Activated naive CD4-positive, alpha-beta T cell treated with anti-CD3 and anti-CD28 coated beads, Interleukin-2, amount 50 U/mL, for 24 hours (primary cell): ENCODE measurements at regions not wholly inside any gene's neighbourhood (a gene's known extent, or its start where the extent isn't known, plus 50 kb on each side); places are given as distances from the start of the nearest gene placed in this dataset.
"Not testable (repeated sequence)": the region's sequence is repeated elsewhere in the genome, so short reads cannot be mapped to it uniquely, and the experiment has no call there.

Source experiments
- H3K27ac Mint-ChIP-seq: one replicate; pipeline ENCODE4 v1.8.0; 2021; ENCODE audit warnings: mild to moderate bottlenecking, mixed read lengths
- H3K27me3 Mint-ChIP-seq: one replicate; pipeline ENCODE4 v1.8.0; 2021; ENCODE audit warnings: mixed read lengths
- H3K36me3 Mint-ChIP-seq: one replicate; pipeline ENCODE4 v1.8.0; 2021; ENCODE audit warnings: mixed read lengths
- H3K4me1 Mint-ChIP-seq: one replicate; pipeline ENCODE4 v1.8.0; 2021; ENCODE audit warnings: mixed read lengths
- H3K4me3 Mint-ChIP-seq: one replicate; pipeline ENCODE4 v1.8.0; 2021; ENCODE audit warnings: mild to moderate bottlenecking, mixed read lengths
- H3K9me3 Mint-ChIP-seq: one replicate; pipeline ENCODE4 v1.8.0; 2021; ENCODE audit warnings: mixed read lengths

DNA sequence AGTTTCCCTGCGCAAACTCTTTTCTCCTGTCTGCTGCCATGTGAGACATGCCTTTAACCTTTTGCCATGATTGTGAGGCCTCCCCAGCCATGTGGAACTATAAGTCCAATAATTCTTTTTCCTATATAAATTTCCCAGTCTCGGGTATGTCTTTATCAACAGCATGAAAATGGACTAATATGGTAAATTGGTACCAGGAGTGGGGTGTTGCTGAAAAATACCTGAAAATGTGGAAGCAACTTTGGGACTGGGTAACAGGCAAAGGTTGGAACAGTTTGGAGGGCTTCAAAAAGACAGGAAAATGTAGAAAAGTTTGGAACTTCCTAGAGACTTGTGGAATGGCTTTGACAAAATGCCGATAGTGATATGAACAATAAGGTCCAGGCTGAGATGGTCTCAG lies 578.9 kb upstream of the CYLC2 start:
- not testable (repeated sequence) for H3K9me3 Mint-ChIP-seq, H3K27me3 Mint-ChIP-seq, H3K4me1 Mint-ChIP-seq, H3K4me3 Mint-ChIP-seq, H3K27ac Mint-ChIP-seq, H3K36me3 Mint-ChIP-seq

DNA sequence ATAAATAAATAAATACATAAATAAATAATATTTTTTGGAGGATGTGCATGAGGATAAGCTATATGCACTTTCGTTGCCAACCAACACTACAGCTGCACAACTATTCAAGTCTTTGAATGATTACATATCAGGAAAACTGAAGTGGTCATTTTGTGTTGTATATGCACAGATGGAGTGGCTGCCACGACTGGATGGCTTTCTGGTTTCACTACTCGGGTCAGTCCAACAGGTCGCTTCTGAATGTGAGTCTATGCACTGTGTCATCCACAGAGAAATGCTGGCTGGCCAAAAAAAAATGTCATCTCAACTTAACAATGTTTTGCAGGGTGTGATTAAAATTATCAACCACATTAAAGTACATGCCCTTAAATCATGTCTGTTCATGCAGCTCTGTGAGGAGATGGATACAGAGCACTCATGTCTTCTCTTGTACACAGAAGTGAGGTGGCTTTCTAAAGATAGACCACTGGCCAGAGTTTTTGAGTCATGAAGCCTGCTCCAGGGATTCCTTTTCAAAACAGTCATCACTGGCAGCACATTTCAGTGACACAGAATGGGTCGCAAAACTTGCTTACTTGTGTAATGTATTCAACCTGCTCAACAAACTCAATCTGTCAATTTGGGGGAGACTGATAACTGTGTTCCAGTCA lies 589.8 kb upstream of the CYLC2 start:
- no peaks in the 10 kb centered on the region for H3K36me3 Mint-ChIP-seq
- H3K4me1 Mint-ChIP-seq = no peaks in the 10 kb centered on the region
- H3K27me3 Mint-ChIP-seq = no peaks in the 10 kb centered on the region
- no peaks in the 10 kb centered on the region for H3K9me3 Mint-ChIP-seq
- H3K27ac Mint-ChIP-seq = no peak overlapping the region
- H3K4me3 Mint-ChIP-seq = no peak overlapping the region

DNA sequence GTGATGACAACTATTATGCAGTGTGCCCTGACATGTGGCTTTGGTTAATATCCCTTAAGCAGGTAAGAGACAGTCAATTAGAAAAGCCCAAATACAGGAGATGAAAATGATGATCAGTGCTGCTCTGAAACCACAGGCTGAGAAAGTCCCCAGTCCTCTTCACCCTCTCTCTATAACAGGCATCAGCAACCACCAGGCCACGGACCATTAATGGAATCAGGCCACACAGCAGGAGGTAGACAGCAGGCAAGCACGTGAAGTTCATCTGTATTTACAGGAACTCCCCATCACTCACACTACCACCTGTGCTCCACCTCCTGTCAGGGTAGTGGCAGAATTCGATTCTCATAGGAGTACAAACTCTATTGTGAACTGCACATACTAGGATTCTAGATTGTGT lies 591.6 kb upstream of the CYLC2 start:
- Mint-ChIP-seq H3K27me3 (no peaks in the 10 kb centered on the region), H3K27ac (no peak overlapping the region), H3K9me3 (no peaks in the 10 kb centered on the region), H3K36me3 (no peaks in the 10 kb centered on the region), H3K4me3 (no peak overlapping the region), H3K4me1 (no peaks in the 10 kb centered on the region)

DNA sequence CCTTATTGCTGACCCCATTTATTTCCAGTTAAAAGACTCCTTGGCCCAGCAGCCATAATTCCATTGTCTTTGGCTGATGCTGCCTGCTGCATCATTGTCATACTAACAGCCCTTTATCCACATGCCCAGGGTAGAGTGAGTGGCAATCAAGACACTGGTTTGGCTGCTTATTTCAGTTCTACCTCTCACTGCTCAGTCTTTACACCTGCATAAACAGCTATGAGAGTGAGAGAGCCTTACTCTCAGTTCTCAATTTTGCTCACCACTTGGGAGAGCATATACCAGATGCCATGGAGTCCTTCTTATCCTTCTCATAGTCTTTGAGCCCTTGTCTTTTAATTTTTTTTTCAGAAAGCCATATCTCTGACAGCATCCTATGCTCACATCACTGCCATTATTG lies 596.9 kb upstream of the CYLC2 start:
- no peak overlapping the region for H3K4me3 Mint-ChIP-seq
- H3K27me3 Mint-ChIP-seq = no peaks in the 10 kb centered on the region
- no peak overlapping the region for H3K27ac Mint-ChIP-seq
- no peaks in the 10 kb centered on the region for H3K36me3 Mint-ChIP-seq
- H3K4me1 Mint-ChIP-seq = no peaks in the 10 kb centered on the region
- H3K9me3 Mint-ChIP-seq = no peaks in the 10 kb centered on the region

DNA sequence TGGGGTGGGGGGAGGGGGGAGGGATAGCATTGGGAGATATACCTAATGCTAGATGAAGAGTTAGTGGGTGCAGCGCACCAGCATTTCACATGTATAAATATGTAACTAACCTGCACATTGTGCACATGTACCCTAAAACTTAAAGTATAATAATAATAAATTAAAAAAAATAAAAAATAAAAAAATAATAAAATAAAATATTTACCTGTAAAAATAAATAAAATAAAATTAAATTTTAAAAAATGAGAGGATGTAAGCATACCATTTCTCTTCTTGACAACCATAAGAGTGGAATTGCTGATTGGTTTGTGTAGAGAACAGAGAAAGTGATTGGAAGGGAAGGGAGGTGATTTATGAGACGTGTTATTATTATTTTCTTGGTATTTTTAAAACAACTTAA lies 609.5 kb upstream of the CYLC2 start:
- not testable (repeated sequence) for H3K27me3 Mint-ChIP-seq, H3K27ac Mint-ChIP-seq

DNA sequence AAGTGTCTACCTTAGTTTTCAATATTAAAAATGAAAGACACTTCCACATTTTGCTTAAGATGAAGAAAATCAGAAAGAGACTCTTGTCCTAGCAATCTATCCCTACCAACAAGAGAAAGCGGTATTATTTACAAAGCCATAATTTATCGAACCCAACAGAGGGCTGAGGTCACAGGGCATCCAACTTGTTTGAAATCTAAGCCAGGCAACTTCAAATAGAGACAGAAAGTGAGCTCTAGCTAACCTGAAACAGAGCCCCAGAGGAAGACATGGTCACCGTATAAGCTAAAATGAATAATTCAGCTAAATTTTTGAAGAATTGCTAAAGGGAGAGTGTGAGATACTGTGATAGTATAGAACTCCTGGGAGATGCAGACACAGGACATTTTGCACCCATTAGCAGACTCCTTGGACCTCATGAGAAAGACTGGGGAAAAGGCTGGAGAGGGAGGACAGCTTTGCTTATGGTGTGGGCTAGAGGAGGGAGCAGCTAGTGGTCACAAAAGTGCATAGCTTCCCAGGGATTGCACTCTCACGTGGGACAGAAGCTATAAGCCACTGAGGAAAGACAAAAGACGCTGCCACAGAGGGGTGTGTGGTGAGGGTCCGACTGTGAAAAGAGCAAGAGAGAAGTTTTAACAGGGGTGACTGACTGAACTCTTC lies 624.2 kb upstream of the GRIN3A start:
- Mint-ChIP-seq H3K27me3 (no peaks in the 10 kb centered on the region), H3K36me3 (no peaks in the 10 kb centered on the region), H3K4me3 (no peak overlapping the region), H3K27ac (no peak overlapping the region), H3K9me3 (no peaks in the 10 kb centered on the region), H3K4me1 (no peaks in the 10 kb centered on the region)

More for the DNA sequence above, 609.5 kb upstream of the CYLC2 start:
- not testable (repeated sequence) for H3K36me3 Mint-ChIP-seq, H3K4me3 Mint-ChIP-seq, H3K4me1 Mint-ChIP-seq, H3K9me3 Mint-ChIP-seq

DNA sequence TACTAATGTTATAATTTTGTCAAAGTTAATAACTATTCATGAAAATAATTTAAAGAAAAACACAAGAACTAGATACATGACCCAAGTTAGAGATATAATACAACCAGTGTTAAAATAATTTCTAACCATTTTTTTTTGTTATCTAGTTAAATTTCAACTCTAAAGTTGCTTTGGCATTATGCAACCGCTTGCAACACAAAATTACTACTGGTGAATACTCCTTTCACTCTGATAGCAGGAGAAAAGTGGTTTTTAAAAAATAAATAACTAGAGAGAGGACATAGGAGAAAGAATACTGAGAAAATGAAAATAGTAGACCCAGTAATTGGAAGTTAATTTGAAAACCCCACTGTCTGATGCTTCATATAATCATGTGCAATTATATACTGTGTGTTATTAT lies 622.4 kb upstream of the GRIN3A start:
- Mint-ChIP-seq H3K27ac (no peak overlapping the region), H3K4me1 (no peaks in the 10 kb centered on the region), H3K36me3 (no peaks in the 10 kb centered on the region), H3K9me3 (peaks cover 5% of the 10 kb centered on the region), H3K27me3 (no peaks in the 10 kb centered on the region), H3K4me3 (no peak overlapping the region)

DNA sequence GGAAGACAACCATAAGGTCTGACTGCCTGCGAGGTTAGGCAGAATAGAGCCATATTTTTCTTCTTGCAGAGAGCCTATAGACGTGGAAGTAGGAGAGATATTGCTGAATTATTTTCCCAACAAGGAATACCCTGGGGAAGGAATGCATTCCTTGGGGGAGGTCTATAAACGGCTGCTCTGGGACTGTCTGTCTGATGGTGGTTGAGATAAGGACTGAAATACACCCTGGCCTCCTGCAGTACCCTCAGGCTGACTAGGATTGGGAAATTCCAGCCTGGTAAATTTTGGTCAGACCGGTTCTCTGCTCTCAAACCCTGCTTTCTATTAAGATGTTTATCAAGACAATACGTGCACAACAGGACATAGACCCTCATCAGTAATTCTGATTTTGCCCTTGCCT lies 617.5 kb upstream of the GRIN3A start:
- Mint-ChIP-seq H3K27me3 (no peaks in the 10 kb centered on the region), H3K36me3 (no peaks in the 10 kb centered on the region), H3K9me3 (peaks cover 10% of the 10 kb centered on the region), H3K27ac (no peak overlapping the region), H3K4me1 (no peaks in the 10 kb centered on the region), H3K4me3 (no peak overlapping the region)

DNA sequence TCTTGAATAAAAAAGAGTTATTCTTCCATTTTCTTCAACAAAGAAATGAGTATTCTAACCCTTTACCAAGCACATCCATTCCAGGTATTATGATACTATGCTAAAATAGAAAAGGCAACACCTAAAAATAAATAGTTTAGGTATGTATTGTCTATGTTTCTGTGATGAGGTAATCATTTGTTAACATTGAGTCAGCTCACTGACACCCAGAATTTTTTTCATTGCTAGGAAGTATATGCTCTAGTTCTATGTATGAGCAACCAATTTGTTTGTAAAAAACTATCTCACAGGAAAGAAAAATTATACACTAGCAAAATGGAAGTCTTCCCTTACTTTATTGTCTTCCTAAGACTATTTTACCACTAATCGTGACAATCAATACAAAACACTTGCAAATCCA lies 615.6 kb upstream of the GRIN3A start:
- no peaks in the 10 kb centered on the region for H3K36me3 Mint-ChIP-seq
- no peak overlapping the region for H3K4me3 Mint-ChIP-seq
- H3K27me3 Mint-ChIP-seq = no peaks in the 10 kb centered on the region

DNA sequence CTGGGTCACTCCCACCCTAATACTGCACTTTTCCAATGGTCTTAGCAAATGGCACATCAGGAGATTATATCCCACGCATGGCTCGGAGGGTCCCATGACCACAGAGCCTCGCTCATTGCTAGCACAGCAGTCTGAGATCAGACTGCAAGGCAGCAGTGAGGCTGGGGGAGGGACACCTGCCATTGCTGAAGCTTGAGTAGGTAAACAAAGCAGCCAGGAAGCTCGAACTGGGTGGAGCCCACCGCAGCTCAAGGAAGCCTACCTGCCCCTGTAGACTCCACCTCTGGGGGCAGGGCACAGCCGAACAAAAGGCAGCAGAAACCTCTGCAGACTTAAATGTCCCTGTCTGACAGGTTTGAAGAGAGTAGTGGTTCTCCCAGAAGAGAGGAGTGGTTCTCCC lies 599.0 kb upstream of the GRIN3A start:
- H3K36me3 Mint-ChIP-seq, H3K27ac Mint-ChIP-seq, H3K4me1 Mint-ChIP-seq, H3K27me3 Mint-ChIP-seq, H3K4me3 Mint-ChIP-seq: not testable (repeated sequence)
- H3K9me3 Mint-ChIP-seq = peaks cover 12% of the 10 kb centered on the region

More for the DNA sequence above, 615.6 kb upstream of the GRIN3A start:
- no peak overlapping the region for H3K27ac Mint-ChIP-seq
- H3K4me1 Mint-ChIP-seq = no peaks in the 10 kb centered on the region
- peaks cover 10% of the 10 kb centered on the region for H3K9me3 Mint-ChIP-seq

DNA sequence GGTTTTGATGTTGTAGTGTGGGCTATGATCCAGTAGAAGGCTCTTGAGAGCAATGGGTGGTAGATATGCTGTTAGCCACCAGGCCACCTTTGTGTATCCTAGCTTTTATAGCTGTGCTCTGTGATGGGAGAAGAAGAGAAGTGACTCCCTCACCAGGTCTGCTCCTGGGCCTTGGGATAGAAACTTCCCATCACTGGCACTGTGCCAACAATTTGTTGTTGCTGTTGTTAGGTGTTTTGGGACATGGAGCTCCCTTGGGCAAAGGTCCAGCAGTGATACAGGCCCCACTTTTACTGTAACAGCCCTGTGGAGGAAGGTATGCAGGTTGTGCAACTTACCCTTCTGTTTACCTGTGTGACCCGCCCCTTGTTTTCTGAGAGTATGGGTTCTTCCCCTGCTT lies 570.9 kb upstream of the GRIN3A start:
- Mint-ChIP-seq H3K9me3 (peaks cover 12% of the 10 kb centered on the region), H3K27ac (no peak overlapping the region), H3K4me3 (no peak overlapping the region), H3K27me3 (peaks cover 3% of the 10 kb centered on the region), H3K4me1 (no peaks in the 10 kb centered on the region), H3K36me3 (no peaks in the 10 kb centered on the region)

DNA sequence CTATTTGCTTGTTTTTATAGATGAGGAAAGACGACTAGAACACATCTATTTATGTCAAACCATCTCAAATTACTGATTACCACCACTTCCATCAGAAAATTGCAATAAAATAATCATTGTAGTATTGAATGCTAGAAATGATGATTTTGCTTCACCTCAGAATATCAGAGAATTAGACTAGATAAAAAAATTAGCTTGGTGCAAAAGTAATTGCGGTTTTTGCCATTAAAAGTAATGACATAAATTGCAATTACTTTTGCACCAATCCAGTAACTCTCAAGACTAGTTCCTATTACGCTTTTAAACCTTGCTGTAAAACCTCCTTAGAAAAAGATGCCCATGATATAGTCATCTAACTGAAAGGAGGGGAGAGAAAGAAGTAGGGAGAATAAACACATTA lies 556.7 kb upstream of the GRIN3A start:
- Mint-ChIP-seq H3K4me3 (no peak overlapping the region), H3K4me1 (no peaks in the 10 kb centered on the region), H3K27ac (no peak overlapping the region), H3K9me3 (no peaks in the 10 kb centered on the region), H3K27me3 (no peaks in the 10 kb centered on the region), H3K36me3 (no peaks in the 10 kb centered on the region)

DNA sequence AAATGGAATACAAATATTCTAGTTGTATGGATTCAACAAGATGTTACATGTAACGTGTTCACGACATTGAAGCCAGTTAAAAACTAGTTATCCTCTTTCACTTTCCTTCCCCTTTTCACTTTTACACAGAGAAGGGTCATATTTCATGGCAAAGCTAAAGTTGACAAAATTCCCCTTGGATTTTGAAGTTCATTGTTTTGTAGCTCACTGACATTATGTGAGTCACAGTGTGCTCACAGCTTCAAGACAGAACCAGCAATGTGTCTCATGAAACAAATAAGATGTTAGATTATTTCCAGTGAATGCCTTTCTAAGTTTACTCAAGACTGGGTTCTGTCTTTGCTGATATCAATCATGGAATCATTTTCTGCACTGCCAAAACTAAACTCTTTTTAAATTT lies 535.5 kb upstream of the GRIN3A start:
- Mint-ChIP-seq H3K4me1 (no peaks in the 10 kb centered on the region), H3K27ac (no peak overlapping the region), H3K9me3 (peaks cover 6% of the 10 kb centered on the region), H3K27me3 (no peaks in the 10 kb centered on the region), H3K36me3 (no peaks in the 10 kb centered on the region), H3K4me3 (no peak overlapping the region)

DNA sequence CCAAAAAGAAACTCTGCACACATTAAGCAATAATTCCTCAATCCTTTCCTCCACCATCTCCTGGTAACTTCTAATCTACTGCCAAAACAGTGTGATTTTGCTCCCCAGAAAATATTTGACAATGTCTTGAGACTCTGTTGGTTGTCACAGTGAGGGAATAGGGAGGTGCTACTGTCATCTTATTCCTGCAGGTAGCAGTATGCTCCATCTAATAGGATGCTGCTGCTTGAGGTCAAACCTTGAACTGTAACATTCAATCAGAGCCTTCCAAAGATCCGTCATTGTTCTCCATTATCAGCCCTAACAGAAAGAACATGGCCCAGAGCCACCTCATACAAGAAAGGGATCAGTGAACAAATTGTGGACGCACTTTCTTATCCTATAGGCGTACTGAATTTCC lies 514.7 kb upstream of the GRIN3A start:
- H3K4me3 Mint-ChIP-seq = no peak overlapping the region
- no peak overlapping the region for H3K27ac Mint-ChIP-seq
- H3K27me3 Mint-ChIP-seq = no peaks in the 10 kb centered on the region
- no peaks in the 10 kb centered on the region for H3K9me3 Mint-ChIP-seq
- H3K36me3 Mint-ChIP-seq = no peaks in the 10 kb centered on the region
- no peaks in the 10 kb centered on the region for H3K4me1 Mint-ChIP-seq

DNA sequence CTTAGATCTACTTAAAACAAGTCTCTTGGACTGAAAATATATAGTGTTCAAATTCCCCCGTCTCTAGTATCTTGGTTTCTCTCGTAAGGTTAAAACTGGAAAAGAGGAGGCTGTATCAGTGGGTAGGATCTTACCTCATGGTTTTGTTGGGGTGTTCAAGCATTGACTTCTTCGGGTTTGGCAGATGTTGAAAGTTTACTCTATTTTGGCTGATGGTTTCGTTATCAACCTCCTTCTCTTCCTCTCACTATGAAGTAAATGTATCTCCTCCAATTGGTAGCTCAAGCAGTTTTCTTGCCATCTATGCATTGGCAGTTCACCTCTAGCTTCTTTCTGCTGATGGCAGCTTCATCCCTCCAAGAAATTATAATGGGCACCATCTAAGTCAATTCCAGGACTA lies 506.5 kb upstream of the GRIN3A start:
- H3K27me3 Mint-ChIP-seq = no peaks in the 10 kb centered on the region
- H3K27ac Mint-ChIP-seq = no peak overlapping the region
- H3K36me3 Mint-ChIP-seq = no peaks in the 10 kb centered on the region
- H3K9me3 Mint-ChIP-seq = no peaks in the 10 kb centered on the region
- H3K4me1 Mint-ChIP-seq = no peaks in the 10 kb centered on the region
- H3K4me3 Mint-ChIP-seq = no peak overlapping the region

DNA sequence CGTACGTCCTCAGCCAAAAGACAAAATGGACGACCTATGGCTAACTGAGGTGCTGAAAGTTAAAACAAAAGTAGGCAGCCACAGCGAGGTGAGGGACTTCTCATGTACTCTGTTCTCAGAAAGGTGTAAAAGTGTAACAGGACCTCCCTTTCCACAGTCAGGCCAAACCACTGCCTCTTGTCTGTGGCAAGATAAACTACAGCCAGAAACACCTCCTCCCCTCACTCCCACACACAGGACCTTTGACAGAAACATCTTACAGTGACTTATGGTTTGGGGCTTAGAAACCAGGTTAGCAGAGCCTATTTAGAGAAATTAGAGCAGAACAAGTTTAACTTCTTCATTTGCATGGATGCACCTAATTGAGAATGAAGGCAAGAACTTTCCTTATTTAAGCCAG lies 499.1 kb upstream of the GRIN3A start:
- Mint-ChIP-seq H3K4me1 (no peaks in the 10 kb centered on the region), H3K27ac (no peak overlapping the region), H3K9me3 (no peaks in the 10 kb centered on the region), H3K36me3 (no peaks in the 10 kb centered on the region), H3K27me3 (peaks cover 1% of the 10 kb centered on the region), H3K4me3 (no peak overlapping the region)

DNA sequence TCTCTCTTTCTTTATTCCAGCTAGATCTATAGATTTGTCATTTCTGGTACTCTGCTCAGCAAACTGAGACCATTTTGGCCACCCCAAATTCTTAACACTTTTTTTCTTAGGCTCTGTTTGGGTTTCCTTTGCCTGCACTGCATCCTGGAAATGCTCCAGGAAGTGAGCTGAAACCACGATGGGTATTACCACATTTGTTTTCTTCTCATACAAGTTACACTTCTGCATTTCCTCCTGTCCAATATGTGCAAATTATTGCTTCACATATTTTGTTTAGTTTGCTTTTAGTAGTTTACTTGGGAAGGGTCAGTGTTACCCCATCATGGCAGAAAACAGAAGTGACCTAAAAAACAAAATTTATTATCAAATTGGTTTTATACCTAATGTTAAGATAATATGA lies 498.6 kb upstream of the GRIN3A start:
- Mint-ChIP-seq H3K4me1 (no peaks in the 10 kb centered on the region), H3K27ac (no peak overlapping the region), H3K9me3 (no peaks in the 10 kb centered on the region), H3K36me3 (no peaks in the 10 kb centered on the region), H3K27me3 (peaks cover 1% of the 10 kb centered on the region), H3K4me3 (no peak overlapping the region)
